HFFc6 (cell line): ENCODE measurements at regions not wholly inside any gene's neighbourhood (a gene's known extent, or its start where the extent isn't known, plus 50 kb on each side); places are given as distances from the start of the nearest gene placed in this dataset.

Experiments
- DNase-seq: peaks from one replicate; pipeline ENCODE4 v3.0.0-alpha.2; 2018
- H3K27ac Mint-ChIP-seq: 2 replicates; pipeline ENCODE4 v1.8.0; 2020; ENCODE audit warnings: mild to moderate bottlenecking, mixed read lengths
- H3K27me3 Mint-ChIP-seq: 2 replicates; pipeline ENCODE4 v1.8.0; 2021; ENCODE audit warnings: mild to moderate bottlenecking, moderate library complexity, mixed read lengths; ENCODE audit not compliant: insufficient read depth
- H3K36me3 Mint-ChIP-seq: 2 replicates; pipeline ENCODE4 v1.8.0; 2021; ENCODE audit warnings: low read depth, mixed read lengths
- H3K4me1 Mint-ChIP-seq: 2 replicates; pipeline ENCODE4 v1.8.0; 2020; ENCODE audit warnings: low read depth, mixed read lengths
- H3K4me3 Mint-ChIP-seq: 2 replicates; pipeline ENCODE4 v1.8.0; 2020; ENCODE audit warnings: mild to moderate bottlenecking, moderate library complexity, mixed read lengths
- H3K9me3 Mint-ChIP-seq: 2 replicates; pipeline ENCODE4 v1.8.0; 2020; ENCODE audit warnings: mild to moderate bottlenecking, mixed read lengths
- TF ChIP-seq, protein P1 (sequence below): fragments of 200-600 bp; sonication (generic); IDR thresholded peaks from 2 replicates; pipeline ENCODE4 v1.5.0; 2021; ENCODE audit warnings: antibody characterized with exemption, mild to moderate bottlenecking

DNA sequence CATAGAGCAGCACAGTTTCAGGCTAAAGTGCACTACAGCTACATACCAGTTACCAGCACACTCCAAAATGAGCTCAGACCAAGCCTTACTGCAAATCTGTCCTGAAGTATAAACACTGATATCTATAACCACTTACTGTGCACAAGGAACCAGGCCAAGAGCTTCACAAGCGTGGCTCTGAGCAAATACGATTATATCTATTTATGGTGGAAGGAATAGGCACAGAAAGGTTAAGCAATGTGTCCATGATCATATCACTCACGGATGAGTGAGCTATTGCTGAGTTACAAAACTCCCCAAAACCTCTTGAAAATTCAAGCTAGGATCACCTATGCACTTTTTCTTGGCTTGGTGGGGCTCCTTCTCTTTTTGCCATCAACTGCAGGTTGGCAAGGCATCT, 84.9 kb downstream of the GPAM start:
- Mint-ChIP-seq H3K27me3 (peaks cover under 1% of the 10 kb centered on the region; the same call in 1 of the 2 replicates), H3K36me3 (0 out of 2 replicates have a peak, but pooled peaks cover 3% of the 10 kb centered on the region)

More for the DNA sequence above, 84.9 kb downstream of the GPAM start:
- Mint-ChIP-seq H3K4me3 (no peak overlapping the region), H3K27ac (no peak overlapping the region), H3K9me3 (peaks cover 7% of the 10 kb centered on the region), H3K4me1 (no peaks in the 10 kb centered on the region)
- TF ChIP-seq, protein P1, sequence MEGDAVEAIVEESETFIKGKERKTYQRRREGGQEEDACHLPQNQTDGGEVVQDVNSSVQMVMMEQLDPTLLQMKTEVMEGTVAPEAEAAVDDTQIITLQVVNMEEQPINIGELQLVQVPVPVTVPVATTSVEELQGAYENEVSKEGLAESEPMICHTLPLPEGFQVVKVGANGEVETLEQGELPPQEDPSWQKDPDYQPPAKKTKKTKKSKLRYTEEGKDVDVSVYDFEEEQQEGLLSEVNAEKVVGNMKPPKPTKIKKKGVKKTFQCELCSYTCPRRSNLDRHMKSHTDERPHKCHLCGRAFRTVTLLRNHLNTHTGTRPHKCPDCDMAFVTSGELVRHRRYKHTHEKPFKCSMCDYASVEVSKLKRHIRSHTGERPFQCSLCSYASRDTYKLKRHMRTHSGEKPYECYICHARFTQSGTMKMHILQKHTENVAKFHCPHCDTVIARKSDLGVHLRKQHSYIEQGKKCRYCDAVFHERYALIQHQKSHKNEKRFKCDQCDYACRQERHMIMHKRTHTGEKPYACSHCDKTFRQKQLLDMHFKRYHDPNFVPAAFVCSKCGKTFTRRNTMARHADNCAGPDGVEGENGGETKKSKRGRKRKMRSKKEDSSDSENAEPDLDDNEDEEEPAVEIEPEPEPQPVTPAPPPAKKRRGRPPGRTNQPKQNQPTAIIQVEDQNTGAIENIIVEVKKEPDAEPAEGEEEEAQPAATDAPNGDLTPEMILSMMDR = no peak
- no peak for DNase-seq
